ENCODE measurements at regions not wholly inside any gene's neighbourhood (a gene's known extent, or its start where the extent isn't known, plus 50 kb on each side); places are given as distances from the start of the nearest gene placed in this dataset.

DNA sequence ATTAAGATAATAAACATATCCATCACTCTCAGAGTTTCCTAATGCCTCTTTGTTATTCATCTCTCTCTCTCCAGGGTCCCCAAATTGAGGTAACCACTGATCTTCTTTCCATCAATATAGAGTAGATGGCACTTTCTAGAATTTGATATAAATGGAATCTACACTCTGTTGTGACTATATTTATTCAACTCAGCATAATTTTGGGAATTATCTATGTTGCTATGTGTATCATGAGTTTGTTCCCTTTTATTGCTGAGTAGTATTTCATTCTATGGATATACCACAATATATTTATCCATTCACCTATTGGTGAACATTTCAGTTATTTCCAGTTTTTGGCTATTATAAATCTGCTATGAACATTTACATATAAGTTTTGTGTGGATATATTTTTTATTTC lies 230.7 kb downstream of the HLX start:
- no peak for DNase-seq

DNA sequence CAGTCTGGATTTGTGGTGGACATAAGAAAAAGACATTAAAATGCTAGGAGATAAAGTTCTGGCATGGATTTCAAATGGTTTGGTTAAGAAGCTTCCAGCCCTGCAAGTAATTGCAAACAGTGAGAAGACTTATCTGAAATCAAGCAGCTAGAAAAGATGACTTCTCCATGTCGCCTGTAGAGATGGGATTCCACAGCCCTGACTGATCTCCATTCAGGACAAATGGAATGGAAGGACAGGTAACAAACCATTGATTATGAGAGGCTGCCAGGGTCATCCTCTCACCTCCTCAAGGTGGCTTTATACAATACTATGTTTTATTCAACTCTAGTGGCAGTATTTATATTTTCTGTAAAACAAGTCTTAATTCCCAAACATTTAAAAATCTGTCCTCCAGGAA lies 237.9 kb downstream of the HLX start:
- DNase-seq: no peak

DNA sequence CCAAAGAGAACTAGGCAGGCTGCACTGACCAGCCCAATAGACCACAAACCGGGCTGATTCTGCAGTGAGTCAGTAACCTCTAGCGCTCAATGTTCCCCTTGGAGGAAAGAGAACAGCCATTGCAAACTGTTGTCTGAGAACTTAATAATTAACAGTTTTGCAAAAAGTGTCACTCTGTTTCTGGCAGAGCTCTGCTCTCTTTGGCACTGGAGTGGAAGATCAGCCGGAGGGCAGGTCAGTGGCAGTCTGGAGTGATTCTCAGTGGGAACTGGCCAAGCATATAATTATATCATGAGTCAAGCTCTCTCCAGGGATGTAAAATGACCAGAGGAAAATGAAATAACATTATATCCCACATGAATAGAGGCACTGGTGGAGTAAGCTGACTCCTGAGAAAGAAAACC lies 238.3 kb downstream of the HLX start:
- no peak for DNase-seq

DNA sequence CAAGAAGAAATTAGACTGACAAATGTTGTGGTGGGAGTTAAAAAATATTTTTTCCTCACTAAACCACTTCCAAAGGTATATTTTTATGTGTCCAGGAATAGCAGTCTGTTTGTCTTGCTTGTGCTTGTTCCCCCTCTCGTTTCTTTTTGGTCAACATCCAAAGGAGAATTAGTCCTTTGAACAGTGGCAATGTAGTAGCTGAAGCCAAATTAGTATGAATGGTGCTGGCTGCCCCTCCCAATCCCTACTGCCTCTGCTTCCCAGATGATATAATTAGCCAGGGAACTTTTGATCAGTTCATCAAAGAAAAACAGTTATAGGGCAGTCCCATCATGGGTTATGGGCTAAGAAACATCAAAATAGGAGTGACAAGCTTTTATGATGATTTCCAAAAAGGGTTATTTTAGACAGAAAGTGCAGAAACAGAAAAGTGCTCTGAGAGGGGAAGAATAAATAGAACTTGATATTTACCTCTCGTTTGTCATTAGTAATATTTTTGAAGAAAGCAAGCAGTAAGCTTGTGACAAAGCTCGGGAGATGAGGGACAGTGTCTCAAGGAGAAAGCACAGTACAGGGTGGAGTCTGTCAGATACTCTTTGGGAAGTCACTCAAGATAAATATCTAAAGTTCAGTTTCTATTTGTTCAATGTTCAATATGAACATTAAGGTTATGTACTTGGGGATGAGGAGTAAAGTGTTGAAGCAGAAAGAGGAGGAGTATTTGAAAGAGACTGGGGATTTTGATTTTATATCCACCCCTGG lies 239.1 kb downstream of the HLX start:
- DNase-seq: no peak

DNA sequence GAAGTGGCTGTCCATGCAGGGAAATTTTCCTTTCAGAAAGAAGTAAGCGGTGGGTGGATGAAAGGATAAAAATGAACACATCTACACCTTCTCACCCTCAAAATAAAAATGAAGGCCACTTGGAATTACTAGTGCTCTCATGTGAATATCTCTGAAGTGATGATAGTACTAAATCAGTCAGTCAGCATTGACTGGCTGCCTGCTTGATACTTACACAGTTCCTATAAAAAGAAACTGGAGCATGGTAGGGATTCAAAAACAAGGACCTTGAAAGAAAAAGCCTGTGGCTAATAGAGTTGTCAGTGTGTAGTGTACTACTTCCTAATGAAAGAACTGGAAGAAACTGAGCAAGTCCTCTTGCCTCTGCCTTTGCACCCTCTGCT lies 239.7 kb downstream of the HLX start:
- no peak for DNase-seq

DNA sequence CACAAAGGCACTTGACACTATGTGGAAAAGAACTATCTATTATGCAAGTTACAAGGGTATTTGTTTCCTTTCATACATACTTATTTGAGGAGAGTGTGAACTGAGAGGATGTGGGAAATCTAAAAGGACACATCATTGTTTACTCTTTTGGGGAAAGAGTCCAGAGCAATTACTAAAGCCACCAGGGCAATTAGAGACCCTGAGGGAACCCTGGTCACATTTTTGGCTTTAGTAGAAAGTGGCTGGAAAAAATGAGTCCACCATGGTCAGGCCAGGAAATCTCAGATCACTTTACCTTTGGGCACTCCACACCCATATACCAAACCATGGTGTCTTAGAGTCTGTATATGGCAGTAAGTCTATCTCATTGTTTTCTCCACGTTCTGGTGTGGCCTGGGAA lies 243.3 kb downstream of the HLX start:
- DNase-seq: no peak

DNA sequence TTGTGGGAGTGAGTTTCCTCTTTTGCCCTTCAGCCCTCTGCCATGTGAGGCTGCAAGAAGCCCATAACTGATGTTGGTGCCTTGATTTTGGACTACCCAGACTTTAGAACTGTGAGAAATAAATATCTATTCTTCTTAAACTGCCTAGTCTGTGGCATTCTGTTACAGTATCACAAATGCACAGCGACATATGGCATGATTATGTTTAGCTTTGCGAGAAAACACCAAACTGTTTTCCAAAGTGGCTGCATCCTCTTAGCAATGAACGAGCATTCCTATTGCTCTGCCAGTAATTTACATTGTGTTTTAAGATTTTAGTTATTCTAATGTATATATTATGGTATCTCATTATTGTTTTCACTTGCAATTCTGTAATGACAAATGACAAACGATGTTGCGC lies 246.7 kb downstream of the HLX start:
- no peak for DNase-seq

DNA sequence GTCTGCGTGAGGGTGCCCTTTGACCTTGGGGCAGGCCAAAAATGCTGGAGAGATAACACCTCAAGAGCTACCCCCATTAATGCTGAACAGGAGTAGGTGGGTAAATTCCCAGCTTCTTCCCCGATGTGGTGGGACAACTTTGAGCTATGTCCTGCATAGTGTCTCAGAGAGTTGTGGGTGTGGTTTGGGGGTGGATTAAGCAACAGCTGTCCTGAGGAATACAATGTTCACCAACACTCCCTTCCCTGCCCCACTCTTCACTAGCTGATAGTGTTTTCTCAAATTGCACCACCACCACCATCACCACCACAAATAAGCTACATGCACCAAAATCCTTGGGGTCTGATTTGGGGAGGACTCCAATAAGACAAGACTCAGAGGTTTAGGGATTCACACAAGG lies 258.4 kb downstream of the HLX start:
- no peak for DNase-seq

DNA sequence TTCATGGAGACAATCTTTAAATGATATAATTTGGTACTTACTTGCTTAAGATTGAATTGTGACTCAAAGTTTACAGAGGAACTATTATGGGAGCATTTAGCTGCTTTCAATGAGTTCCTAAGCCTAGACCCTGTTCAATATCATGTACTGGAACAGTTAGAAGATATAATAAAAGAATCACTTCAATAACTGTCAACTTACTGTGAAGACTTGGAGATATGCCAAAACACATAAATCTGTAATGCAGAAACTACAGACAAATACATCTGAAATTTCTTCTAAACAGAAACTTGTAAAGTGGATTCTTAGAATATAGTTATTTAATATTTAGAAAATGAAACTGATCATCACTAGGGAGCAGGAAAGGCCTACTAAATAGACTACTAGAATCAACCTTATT lies 259.3 kb downstream of the HLX start:
- no peak for DNase-seq

DNA sequence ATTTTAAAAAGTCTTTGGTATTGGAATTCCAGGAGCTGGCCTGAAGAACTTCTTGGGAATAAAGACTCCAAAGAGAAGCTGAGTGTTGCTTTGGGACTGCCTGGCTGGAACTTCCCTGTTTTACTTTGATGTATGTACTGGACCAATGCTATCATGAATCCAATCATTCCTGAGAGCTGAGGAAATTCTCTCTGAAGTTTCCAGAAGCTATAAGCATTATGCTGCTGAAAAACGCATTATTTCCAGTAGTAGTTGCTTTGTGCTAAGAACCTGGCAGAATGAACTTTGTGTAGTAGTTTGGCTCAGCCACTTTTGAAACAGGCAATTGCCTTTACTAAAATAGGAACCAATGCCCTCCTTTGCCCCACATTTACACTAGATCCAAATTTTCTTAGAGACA lies 260.7 kb downstream of the HLX start:
- DNase-seq: no peak

DNA sequence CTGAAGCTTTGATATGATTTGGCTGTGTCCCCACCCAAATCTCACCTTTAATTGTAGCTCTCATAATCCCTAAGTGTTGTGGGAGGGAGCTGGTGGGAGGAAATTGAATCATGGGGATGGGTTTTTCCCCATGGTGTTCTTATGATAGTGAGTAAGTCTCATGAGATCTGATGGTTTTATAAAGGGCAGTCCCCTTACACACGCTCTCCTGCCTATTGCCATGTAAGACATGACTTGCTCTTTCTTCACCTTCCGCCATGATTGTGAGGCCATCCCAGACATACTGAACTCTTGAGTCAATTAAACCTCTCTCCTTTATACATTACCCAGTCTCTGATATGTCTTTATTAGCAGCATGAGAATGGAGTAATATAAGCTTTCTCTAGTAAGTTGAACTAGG lies 261.9 kb downstream of the HLX start:
- DNase-seq: no peak

DNA sequence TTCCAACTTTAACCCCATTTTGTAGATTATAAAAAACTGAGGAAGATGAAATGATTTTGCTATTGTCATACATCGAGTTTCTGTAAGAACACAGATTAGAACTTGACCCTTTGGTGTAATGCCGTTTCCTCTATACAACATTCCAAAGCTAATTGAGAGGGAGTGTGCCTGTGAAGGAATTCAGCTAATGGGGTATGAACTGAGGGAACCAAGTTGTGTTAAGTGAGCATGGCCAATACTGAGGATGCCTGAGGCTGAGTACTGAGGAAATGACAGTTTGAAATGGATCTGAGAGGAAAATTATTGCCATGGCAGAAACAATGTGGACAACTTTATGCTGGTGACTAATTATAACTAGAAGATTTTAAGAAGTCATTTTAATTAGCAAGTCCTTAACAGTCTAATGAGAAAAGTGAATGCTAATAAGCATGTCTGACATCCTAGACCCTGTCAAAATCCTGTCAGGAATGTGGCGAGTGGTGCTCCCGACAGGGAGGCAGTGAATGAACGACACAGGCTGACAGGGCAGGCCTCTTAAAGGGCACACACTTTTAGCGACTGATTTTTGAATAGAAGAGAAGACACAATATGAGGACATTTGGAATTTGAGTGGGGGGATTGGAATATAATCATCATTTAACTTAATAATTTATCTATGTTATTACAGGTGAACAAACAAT lies 262.5 kb downstream of the HLX start:
- DNase-seq: no peak

DNA sequence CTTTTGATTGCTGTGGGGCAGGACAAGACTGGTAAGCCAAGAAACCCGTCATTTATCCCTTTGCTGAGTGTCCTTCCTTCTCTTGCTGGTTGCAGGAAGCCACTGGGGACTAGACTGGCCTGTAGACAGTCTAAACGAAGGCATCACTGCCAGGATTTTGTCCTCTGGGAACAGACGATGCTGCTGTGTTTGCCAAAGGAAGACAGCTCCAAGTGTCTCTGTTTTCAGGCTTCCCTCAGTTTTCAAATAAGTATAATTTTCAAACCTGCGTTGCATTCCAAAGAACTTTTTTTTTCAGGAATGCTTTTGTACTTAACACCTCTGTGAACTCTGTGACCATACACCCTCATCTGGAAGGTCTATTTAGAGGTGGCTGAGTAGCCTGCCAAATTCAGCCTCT lies 269.4 kb downstream of the HLX start:
- DNase-seq: no peak

DNA sequence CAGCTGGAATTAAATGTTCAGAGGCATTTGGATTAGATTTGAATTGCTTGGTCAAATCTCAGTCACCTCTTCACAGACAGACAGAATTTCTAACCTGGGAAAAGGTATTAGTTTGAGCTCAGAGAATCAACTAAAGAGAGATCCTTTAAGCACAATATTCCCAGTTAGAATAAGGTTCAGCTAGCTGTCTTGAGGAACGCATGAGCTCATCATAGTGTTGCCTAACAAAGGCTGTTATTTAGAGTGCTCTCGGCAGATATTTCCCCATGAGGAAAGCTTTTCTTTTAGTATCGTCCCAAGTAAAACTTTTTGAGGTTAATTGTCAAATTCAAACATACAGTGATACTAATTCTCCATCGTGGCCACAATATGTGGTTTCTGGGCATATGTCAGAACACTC lies 269.9 kb downstream of the HLX start:
- no peak for DNase-seq

DNA sequence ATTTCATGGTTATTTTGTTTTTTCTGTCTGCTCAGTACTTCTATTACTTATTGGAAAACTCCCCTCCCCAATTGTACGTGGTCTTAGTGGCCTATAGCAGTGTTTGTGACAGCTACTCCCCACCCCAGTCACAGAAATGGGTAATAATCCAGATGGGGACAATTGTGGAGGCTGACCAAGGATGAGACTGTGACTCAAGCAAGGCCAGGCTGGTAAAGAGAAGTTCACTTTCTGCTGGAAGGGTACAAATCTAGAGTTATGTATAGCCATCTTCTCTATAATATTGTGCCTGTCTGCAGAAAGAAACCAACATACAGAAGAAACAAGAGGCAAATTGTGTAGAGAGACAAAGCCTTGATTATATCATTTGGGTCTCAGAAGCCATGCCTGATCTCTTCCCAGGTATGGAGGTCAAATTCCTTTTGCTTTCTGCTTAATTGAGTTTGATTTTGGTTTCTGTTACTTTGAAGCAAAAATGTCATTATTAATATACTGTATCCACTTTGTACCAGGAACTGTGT lies 270.4 kb downstream of the HLX start:
- DNase-seq: no peak

DNA sequence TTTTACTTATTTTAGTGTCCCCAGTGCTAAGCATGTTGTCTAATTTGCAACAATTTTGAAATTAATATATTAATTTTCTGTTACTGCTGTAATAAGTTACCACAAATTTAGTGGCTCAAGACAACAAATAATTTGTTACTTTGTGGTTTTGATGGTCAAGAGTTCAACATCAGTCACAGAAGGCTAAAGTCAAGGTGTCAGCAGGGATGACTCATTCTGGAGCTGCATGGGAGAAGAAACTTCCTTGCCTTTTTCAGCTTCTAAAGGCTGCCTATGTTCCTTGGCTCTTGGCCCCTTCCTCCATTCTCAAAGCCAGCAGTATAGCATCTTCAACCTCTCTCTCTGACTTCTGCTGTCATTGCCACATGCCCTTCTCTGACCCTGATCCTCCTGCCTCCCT lies 271.8 kb downstream of the HLX start:
- DNase-seq: no peak

DNA sequence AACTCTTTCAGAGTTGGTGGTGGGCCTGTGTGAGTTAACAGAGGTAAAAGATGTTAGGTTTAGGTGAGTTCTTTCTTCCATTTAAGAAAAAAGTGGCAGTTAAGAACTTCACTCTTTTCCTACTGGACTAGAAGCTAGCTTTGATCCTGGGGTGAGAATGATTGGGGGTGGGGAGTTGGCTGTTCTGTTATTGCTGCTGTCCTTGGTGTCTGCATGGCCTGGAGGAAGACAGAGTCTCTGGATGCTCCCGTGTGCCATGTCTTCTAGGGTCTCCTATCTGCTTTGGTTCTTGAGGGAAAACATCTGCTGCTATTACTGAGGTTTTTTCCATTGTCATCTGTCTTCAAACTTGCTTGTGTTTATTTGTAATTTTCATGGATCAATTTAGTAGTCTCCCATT lies 275.7 kb downstream of the HLX start:
- DNase-seq: no peak

DNA sequence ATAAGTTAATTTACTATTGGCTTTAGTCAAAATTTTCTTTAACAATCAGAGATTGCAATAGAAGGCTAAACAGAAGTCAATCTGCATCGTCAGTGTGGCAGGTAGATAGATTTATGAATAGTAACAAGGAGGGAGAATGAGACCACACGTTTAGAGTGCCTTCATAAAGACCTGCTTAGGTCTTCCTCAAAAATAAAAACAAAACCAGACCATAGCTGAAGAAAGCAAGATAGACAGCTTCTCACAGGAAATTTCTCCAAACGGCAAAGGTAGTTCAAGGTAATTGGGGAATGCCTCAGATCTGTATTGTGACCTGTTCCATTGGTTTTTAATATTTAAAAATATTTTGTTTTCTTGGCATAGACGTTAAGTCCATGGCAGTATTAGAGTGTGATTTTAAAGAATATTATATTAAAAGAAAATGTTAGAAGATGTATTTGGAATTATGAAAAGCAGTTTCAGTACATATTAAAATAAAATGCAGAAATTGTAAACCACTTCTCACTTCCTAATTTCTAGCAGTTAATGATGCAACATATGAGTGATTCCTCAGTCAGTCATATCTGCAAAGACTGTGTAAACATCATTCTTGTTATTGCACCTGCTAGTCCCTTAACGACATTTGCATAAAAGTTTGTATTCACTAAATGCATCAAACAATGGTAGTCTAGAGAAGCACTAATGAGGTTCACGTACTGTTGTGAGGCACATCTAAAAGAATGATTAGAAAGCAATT lies 278.0 kb downstream of the HLX start:
- peak; percentile 66 for DNase-seq

DNA sequence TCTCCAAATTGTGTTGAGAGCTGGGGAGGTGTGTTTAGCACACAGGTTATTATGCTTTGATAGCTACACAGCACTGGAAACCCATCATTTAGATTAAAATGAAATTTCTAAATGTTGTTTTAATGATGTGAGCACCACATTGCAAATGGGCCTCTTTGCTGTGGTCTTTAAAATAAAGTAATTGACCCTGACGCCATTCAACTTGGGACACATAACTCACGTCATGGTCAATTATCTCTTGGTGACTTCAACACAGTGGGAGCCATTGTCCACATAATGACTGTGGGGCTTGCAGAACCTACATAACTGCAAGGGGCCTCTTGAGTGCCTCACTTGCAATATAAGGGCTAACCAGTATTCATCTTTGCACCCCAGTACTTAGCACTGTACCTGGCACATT lies 280.4 kb downstream of the HLX start:
- no peak for DNase-seq

DNA sequence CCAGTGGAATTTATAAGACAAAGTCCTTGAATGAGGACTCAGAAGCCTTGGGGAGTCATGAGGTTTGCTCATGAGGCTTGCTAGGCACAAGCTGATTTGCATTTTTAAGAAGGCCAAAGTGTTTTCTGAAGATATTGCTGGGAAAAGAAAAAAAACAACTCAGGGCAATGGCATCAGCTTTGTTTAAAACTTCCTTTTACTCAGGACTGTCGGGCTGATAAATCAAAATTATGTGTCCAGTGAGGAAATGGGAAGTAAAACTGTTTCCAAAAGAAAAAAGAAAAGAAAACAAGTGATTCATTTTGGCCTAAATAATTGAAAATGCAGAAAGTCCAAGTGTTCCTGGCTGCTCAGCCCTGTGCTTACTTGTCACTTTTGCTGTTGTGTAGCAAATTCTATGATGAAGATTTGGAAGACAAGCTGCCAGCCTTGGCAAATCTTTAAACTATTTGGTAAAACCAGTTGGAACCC lies 282.4 kb downstream of the HLX start:
- DNase-seq: no peak

DNA sequence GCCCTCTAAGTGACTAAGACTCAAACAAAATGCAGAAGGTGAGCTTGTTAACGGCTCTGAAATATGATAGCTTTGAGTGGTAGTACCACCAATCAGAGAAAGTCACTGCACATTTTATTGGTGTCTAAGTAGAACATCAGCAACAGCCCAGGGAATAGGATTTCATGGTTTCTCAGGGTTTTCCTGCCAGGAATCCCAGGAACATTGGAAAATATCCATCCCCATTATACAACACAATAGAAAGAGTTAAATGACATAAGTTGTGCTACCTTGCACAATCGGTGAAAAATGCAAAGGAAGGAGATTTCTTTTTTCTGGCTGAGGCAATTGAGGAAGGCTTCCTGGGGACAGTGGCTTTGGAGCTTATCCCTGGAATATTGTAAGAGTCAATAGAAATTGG lies 283.1 kb downstream of the HLX start:
- DNase-seq: no peak

DNA sequence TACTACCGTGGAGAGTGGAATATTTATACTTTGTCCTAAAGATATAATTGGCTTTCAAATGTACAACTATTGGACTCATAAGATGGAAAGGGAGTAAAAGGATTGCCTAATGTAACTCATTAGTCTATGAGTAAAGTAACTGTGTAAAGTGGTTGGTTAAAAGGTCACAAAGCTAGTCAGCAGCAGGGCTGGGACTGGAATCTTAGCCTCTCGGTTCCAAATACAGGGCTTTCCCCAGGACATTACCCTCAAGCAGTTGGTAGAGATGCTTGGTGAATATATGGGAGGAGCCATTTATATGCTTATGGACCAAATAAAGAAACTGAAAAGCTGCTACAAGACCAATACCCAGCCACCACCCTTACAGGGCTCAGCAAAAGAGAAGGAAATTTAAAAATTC lies 283.7 kb downstream of the HLX start:
- no peak for DNase-seq

DNA sequence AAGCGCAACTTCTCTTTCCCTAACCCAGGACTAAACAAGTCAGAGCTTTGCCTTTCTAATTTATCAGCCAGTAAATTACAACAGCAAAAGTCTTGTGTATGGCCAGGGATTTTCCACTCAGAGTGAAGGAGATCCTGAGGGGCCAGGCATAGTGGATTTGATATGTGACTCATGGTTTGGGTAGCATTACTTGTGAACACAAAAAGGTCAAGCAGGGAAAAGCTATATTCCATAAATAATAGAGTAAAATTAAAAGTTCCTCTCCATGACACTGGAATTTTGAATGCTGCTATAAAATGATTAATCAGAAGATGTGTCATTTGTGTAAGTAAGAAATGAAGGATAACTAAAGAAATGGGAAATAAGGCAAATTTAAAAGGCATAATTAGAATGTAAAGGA lies 284.8 kb downstream of the HLX start:
- DNase-seq: no peak
